NB4 (cell line): ENCODE measurements at regions not wholly inside any gene's neighbourhood (a gene's known extent, or its start where the extent isn't known, plus 50 kb on each side); places are given as distances from the start of the nearest gene placed in this dataset.

Experiments used
- CTCF ChIP-seq: IDR thresholded peaks from one replicate; pipeline ENCODE4 v1.5.1; 2012; ENCODE audit warnings: low read depth, low read length
- POLR2A ChIP-seq: IDR thresholded peaks from 2 replicates; pipeline ENCODE4 v1.6.1; 2011; ENCODE audit warnings: mild to moderate bottlenecking; ENCODE audit not compliant: insufficient read length; ENCODE audit errors: extremely low read depth

- TF ChIP-seq CTCF (no peak), POLR2A (no peak)
Measured at GRCh38 chr1:114290776-114291175, 137.1 kb upstream of the SYT6 start.
